ENCODE measurements at regions not wholly inside any gene's neighbourhood (a gene's known extent, or its start where the extent isn't known, plus 50 kb on each side); places are given as distances from the start of the nearest gene placed in this dataset.

- TF ChIP-seq, protein P1, sequence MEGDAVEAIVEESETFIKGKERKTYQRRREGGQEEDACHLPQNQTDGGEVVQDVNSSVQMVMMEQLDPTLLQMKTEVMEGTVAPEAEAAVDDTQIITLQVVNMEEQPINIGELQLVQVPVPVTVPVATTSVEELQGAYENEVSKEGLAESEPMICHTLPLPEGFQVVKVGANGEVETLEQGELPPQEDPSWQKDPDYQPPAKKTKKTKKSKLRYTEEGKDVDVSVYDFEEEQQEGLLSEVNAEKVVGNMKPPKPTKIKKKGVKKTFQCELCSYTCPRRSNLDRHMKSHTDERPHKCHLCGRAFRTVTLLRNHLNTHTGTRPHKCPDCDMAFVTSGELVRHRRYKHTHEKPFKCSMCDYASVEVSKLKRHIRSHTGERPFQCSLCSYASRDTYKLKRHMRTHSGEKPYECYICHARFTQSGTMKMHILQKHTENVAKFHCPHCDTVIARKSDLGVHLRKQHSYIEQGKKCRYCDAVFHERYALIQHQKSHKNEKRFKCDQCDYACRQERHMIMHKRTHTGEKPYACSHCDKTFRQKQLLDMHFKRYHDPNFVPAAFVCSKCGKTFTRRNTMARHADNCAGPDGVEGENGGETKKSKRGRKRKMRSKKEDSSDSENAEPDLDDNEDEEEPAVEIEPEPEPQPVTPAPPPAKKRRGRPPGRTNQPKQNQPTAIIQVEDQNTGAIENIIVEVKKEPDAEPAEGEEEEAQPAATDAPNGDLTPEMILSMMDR (conservative IDR thresholded peaks at IDR 0.05; ENCODE audit: low read depth, low read length) = no peak
- TF ChIP-seq USF2 (IDR thresholded peaks at IDR 0.05; ENCODE audit: low read depth, low read length) (no peak), RCOR1 (IDR thresholded peaks at IDR 0.05; ENCODE audit: insufficient replicate concordance, low read length) (no peak)
- TF ChIP-seq, protein P2, sequence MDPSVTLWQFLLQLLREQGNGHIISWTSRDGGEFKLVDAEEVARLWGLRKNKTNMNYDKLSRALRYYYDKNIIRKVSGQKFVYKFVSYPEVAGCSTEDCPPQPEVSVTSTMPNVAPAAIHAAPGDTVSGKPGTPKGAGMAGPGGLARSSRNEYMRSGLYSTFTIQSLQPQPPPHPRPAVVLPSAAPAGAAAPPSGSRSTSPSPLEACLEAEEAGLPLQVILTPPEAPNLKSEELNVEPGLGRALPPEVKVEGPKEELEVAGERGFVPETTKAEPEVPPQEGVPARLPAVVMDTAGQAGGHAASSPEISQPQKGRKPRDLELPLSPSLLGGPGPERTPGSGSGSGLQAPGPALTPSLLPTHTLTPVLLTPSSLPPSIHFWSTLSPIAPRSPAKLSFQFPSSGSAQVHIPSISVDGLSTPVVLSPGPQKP (IDR thresholded peaks at IDR 0.05; ENCODE audit: borderline replicate concordance, low read depth, low read length) = no peak
Observed at GRCh38 chr5:23730023-23730422, 222.6 kb downstream of the PRDM9 start.

All from IMR-90 (cell line).